Mammary epithelial cell (primary cell): ENCODE measurements at regions not wholly inside any gene's neighbourhood (a gene's known extent, or its start where the extent isn't known, plus 50 kb on each side); places are given as distances from the start of the nearest gene placed in this dataset.

Experiments used
- CTCF ChIP-seq, 2 donors: IDR thresholded peaks in 1 of 2; conservative IDR thresholded peaks in 1 of 2; 2 replicates each; pipeline ENCODE4 v1.5.1; 2011 to 2012; ENCODE audit warnings: inconsistent platforms in 2 of 2, low read length in 2 of 2, mild to moderate bottlenecking in 2 of 2, control low read depth in 1 of 2, low read depth in 1 of 2; ENCODE audit not compliant: insufficient read depth in 1 of 2; ENCODE audit errors: extremely low read depth in 1 of 2
- EZH2 ChIP-seq: IDR thresholded peaks from 2 replicates; pipeline ENCODE4 v1.6.1; 2012; ENCODE audit warnings: low read length, inconsistent platforms, borderline replicate concordance

- TF ChIP-seq CTCF (conservative IDR thresholded peaks at IDR 0.05 in 1 of 2, IDR thresholded peaks at IDR 0.05 in 1 of 2; ENCODE audit: extremely low read depth in 1 of 2, insufficient read depth in 1 of 2, low read depth in 1 of 2, low read length in 2 of 2): no peak
- no peak for TF ChIP-seq EZH2
Measured at GRCh38 chr5:51202161-51202560, 181.1 kb upstream of the ISL1 start.
